GM23338 (cell line): ENCODE measurements at regions not wholly inside any gene's neighbourhood (a gene's known extent, or its start where the extent isn't known, plus 50 kb on each side); places are given as distances from the start of the nearest gene placed in this dataset.

Source experiments
- CREB1 ChIP-seq: fragments of 250-450 bp; sonication (Bioruptor Pico); IDR thresholded peaks from 2 replicates; pipeline ENCODE4 v1.5.0; 2020; ENCODE audit warnings: low read depth, mild to moderate bottlenecking, moderate library complexity
- EZH2 ChIP-seq: fragments of 200-600 bp; sonication (generic); IDR thresholded peaks from one replicate; pipeline ENCODE4 v1.8.0; 2017; ENCODE audit warnings: antibody characterized with exemption, mild to moderate bottlenecking, low read depth; ENCODE audit not compliant: unreplicated experiment
- EZH2phosphoT487 ChIP-seq: fragments of 200-600 bp; sonication (generic); IDR thresholded peaks from one replicate; pipeline ENCODE4 v1.8.1; 2018; ENCODE audit warnings: antibody characterized with exemption; ENCODE audit not compliant: unreplicated experiment
- JUNB ChIP-seq: IDR thresholded peaks from one replicate; pipeline ENCODE4 v1.6.1; 2016; ENCODE audit warnings: antibody characterized with exemption; ENCODE audit not compliant: unreplicated experiment
- POLR2AphosphoS5 ChIP-seq: IDR thresholded peaks from 2 replicates; pipeline ENCODE4 v1.6.1; 2016; ENCODE audit warnings: antibody characterized with exemption, low read depth
- TF ChIP-seq, protein P1 (sequence below), 2 experiments: fragments of 200-600 bp in 1 of 2; sonication (generic) in 1 of 2; conservative IDR thresholded peaks; 2 replicates each; pipeline versions ENCODE4 v1.5.1 to v1.6.1; 2016 to 2017; ENCODE audit warnings: antibody characterized with exemption in 2 of 2, low read depth in 2 of 2, mild to moderate bottlenecking in 2 of 2, moderate library complexity in 1 of 2
- TF ChIP-seq, protein P2 (sequence below): fragments of 250-450 bp; sonication (Bioruptor Pico); IDR thresholded peaks from 2 replicates; pipeline ENCODE4 v1.5.0; 2020; ENCODE audit warnings: mild to moderate bottlenecking, moderate library complexity
- TF ChIP-seq, protein P3 (sequence below): IDR thresholded peaks from one replicate; pipeline ENCODE4 v1.6.1; 2018; ENCODE audit warnings: antibody characterized with exemption; ENCODE audit not compliant: unreplicated experiment

DNA sequence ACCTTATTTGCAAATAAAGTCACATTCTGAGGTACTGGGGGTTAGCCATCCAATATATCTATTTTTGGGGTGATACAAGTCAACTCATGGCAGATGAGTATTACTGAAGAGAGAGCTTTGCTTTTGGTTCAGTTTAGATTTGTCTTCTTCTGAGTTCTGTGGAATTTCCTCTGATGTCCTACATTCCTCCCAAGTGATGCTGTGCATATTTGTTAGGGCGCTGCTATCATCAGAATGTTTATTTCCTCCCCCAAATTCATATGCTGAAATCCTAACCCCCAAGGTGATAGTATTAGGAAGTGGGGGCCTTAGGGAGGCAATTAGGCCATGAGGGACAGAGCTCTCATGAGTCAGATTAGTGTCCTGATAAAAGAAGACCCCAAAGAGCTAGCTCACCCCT is 96.2 kb upstream of the WLS start:
- TF ChIP-seq, protein P1, sequence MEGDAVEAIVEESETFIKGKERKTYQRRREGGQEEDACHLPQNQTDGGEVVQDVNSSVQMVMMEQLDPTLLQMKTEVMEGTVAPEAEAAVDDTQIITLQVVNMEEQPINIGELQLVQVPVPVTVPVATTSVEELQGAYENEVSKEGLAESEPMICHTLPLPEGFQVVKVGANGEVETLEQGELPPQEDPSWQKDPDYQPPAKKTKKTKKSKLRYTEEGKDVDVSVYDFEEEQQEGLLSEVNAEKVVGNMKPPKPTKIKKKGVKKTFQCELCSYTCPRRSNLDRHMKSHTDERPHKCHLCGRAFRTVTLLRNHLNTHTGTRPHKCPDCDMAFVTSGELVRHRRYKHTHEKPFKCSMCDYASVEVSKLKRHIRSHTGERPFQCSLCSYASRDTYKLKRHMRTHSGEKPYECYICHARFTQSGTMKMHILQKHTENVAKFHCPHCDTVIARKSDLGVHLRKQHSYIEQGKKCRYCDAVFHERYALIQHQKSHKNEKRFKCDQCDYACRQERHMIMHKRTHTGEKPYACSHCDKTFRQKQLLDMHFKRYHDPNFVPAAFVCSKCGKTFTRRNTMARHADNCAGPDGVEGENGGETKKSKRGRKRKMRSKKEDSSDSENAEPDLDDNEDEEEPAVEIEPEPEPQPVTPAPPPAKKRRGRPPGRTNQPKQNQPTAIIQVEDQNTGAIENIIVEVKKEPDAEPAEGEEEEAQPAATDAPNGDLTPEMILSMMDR (conservative IDR thresholded peaks at IDR 0.05; ENCODE audit: low read depth in 2 of 2), result no peak
- TF ChIP-seq, protein P2, sequence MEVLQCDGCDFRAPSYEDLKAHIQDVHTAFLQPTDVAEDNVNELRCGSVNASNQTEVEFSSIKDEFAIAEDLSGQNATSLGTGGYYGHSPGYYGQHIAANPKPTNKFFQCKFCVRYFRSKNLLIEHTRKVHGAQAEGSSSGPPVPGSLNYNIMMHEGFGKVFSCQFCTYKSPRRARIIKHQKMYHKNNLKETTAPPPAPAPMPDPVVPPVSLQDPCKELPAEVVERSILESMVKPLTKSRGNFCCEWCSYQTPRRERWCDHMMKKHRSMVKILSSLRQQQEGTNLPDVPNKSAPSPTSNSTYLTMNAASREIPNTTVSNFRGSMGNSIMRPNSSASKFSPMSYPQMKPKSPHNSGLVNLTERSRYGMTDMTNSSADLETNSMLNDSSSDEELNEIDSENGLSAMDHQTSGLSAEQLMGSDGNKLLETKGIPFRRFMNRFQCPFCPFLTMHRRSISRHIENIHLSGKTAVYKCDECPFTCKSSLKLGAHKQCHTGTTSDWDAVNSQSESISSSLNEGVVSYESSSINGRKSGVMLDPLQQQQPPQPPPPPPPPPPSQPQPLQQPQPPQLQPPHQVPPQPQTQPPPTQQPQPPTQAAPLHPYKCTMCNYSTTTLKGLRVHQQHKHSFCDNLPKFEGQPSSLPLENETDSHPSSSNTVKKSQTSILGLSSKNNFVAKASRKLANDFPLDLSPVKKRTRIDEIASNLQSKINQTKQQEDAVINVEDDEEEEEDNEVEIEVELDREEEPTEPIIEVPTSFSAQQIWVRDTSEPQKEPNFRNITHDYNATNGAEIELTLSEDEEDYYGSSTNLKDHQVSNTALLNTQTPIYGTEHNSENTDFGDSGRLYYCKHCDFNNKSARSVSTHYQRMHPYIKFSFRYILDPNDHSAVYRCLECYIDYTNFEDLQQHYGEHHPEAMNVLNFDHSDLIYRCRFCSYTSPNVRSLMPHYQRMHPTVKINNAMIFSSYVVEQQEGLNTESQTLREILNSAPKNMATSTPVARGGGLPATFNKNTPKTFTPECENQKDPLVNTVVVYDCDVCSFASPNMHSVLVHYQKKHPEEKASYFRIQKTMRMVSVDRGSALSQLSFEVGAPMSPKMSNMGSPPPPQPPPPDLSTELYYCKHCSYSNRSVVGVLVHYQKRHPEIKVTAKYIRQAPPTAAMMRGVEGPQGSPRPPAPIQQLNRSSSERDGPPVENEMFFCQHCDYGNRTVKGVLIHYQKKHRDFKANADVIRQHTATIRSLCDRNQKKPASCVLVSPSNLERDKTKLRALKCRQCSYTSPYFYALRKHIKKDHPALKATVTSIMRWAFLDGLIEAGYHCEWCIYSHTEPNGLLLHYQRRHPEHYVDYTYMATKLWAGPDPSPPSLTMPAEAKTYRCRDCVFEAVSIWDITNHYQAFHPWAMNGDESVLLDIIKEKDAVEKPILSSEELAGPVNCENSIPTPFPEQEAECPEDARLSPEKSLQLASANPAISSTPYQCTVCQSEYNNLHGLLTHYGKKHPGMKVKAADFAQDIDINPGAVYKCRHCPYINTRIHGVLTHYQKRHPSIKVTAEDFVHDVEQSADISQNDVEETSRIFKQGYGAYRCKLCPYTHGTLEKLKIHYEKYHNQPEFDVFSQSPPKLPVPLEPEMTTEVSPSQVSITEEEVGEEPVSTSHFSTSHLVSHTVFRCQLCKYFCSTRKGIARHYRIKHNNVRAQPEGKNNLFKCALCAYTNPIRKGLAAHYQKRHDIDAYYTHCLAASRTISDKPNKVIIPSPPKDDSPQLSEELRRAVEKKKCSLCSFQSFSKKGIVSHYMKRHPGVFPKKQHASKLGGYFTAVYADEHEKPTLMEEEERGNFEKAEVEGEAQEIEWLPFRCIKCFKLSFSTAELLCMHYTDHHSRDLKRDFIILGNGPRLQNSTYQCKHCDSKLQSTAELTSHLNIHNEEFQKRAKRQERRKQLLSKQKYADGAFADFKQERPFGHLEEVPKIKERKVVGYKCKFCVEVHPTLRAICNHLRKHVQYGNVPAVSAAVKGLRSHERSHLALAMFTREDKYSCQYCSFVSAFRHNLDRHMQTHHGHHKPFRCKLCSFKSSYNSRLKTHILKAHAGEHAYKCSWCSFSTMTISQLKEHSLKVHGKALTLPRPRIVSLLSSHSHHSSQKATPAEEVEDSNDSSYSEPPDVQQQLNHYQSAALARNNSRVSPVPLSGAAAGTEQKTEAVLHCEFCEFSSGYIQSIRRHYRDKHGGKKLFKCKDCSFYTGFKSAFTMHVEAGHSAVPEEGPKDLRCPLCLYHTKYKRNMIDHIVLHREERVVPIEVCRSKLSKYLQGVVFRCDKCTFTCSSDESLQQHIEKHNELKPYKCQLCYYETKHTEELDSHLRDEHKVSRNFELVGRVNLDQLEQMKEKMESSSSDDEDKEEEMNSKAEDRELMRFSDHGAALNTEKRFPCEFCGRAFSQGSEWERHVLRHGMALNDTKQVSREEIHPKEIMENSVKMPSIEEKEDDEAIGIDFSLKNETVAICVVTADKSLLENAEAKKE (CRISPR knock-in tag), result no peak
- no peak for TF ChIP-seq EZH2phosphoT487
- no peak for TF ChIP-seq POLR2AphosphoS5
- TF ChIP-seq EZH2, result no peak
- no peak for TF ChIP-seq CREB1
- no peak for TF ChIP-seq JUNB
- TF ChIP-seq, protein P3, sequence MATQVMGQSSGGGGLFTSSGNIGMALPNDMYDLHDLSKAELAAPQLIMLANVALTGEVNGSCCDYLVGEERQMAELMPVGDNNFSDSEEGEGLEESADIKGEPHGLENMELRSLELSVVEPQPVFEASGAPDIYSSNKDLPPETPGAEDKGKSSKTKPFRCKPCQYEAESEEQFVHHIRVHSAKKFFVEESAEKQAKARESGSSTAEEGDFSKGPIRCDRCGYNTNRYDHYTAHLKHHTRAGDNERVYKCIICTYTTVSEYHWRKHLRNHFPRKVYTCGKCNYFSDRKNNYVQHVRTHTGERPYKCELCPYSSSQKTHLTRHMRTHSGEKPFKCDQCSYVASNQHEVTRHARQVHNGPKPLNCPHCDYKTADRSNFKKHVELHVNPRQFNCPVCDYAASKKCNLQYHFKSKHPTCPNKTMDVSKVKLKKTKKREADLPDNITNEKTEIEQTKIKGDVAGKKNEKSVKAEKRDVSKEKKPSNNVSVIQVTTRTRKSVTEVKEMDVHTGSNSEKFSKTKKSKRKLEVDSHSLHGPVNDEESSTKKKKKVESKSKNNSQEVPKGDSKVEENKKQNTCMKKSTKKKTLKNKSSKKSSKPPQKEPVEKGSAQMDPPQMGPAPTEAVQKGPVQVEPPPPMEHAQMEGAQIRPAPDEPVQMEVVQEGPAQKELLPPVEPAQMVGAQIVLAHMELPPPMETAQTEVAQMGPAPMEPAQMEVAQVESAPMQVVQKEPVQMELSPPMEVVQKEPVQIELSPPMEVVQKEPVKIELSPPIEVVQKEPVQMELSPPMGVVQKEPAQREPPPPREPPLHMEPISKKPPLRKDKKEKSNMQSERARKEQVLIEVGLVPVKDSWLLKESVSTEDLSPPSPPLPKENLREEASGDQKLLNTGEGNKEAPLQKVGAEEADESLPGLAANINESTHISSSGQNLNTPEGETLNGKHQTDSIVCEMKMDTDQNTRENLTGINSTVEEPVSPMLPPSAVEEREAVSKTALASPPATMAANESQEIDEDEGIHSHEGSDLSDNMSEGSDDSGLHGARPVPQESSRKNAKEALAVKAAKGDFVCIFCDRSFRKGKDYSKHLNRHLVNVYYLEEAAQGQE, result no peak
